Glutamatergic neuron (in vitro differentiated cells): ENCODE measurements at regions not wholly inside any gene's neighbourhood (a gene's known extent, or its start where the extent isn't known, plus 50 kb on each side); places are given as distances from the start of the nearest gene placed in this dataset.

Experiments used
- DNase-seq: peaks from one replicate; pipeline ENCODE4 v3.0.0; 2022
- H3K27ac Mint-ChIP-seq: one replicate; pipeline ENCODE4 v1.8.0; 2020; ENCODE audit warnings: mild to moderate bottlenecking, mixed read lengths, inconsistent platforms; ENCODE audit not compliant: unreplicated experiment
- H3K27me3 Mint-ChIP-seq: one replicate; pipeline ENCODE4 v1.8.0; 2020; ENCODE audit warnings: mild to moderate bottlenecking, moderate library complexity, mixed read lengths, inconsistent platforms; ENCODE audit not compliant: unreplicated experiment
- H3K36me3 Mint-ChIP-seq: one replicate; pipeline ENCODE4 v1.8.0; 2020; ENCODE audit warnings: mild to moderate bottlenecking, mixed read lengths, inconsistent platforms; ENCODE audit not compliant: unreplicated experiment
- H3K4me1 Mint-ChIP-seq: one replicate; pipeline ENCODE4 v1.8.0; 2020; ENCODE audit warnings: mild to moderate bottlenecking, low read depth, mixed read lengths, inconsistent platforms; ENCODE audit not compliant: unreplicated experiment
- H3K4me3 Mint-ChIP-seq: one replicate; pipeline ENCODE4 v1.8.0; 2020; ENCODE audit warnings: mild to moderate bottlenecking, mixed read lengths, inconsistent platforms; ENCODE audit not compliant: unreplicated experiment
- H3K9me3 Mint-ChIP-seq: one replicate; pipeline ENCODE4 v1.8.0; 2020; ENCODE audit warnings: mild to moderate bottlenecking, moderate library complexity, mixed read lengths, inconsistent platforms; ENCODE audit not compliant: unreplicated experiment
- CTCF ChIP-seq: fragments of 200-600 bp; sonication (generic); IDR thresholded peaks from one replicate; pipeline ENCODE4 v1.5.0; 2021; ENCODE audit not compliant: partially characterized antibody, unreplicated experiment

- Mint-ChIP-seq H3K4me1 (peaks cover 4% of the 10 kb centered on the region), H3K4me3 (no peak overlapping the region), H3K36me3 (no peaks in the 10 kb centered on the region), H3K9me3 (peaks cover 1% of the 10 kb centered on the region), H3K27ac (no peak overlapping the region), H3K27me3 (peaks cover 11% of the 10 kb centered on the region)
- TF ChIP-seq CTCF = no peak
- DNase-seq = no peak
Measured at GRCh38 chr16:51062039-51062438, 89.0 kb downstream of the SALL1 start.

GRCh38 chr16:51061328-51061727 lies 89.7 kb downstream of the SALL1 start:
- peaks cover 11% of the 10 kb centered on the region for H3K27me3 Mint-ChIP-seq
- no peak for TF ChIP-seq CTCF
- DNase-seq = no peak
- H3K4me3 Mint-ChIP-seq = no peak overlapping the region
- no peak overlapping the region for H3K27ac Mint-ChIP-seq
- peaks cover 4% of the 10 kb centered on the region for H3K4me1 Mint-ChIP-seq
- H3K9me3 Mint-ChIP-seq = peaks cover under 1% of the 10 kb centered on the region
- no peaks in the 10 kb centered on the region for H3K36me3 Mint-ChIP-seq

- Mint-ChIP-seq H3K27ac (no peak overlapping the region), H3K4me3 (no peak overlapping the region), H3K4me1 (peaks cover 4% of the 10 kb centered on the region), H3K36me3 (no peaks in the 10 kb centered on the region), H3K9me3 (no peaks in the 10 kb centered on the region), H3K27me3 (peaks cover 8% of the 10 kb centered on the region)
- no peak for DNase-seq
- no peak for TF ChIP-seq CTCF
Measured at GRCh38 chr16:51057969-51058337, 93.1 kb downstream of the SALL1 start.

GRCh38 chr16:51057102-51057793 lies 93.8 kb downstream of the SALL1 start:
- no peaks in the 10 kb centered on the region for H3K36me3 Mint-ChIP-seq
- no peak for DNase-seq
- H3K4me1 Mint-ChIP-seq = peaks cover 4% of the 10 kb centered on the region
- no peak overlapping the region for H3K27ac Mint-ChIP-seq
- no peak overlapping the region for H3K4me3 Mint-ChIP-seq
- no peak for TF ChIP-seq CTCF
- H3K9me3 Mint-ChIP-seq = no peaks in the 10 kb centered on the region
- peaks cover 6% of the 10 kb centered on the region for H3K27me3 Mint-ChIP-seq

- Mint-ChIP-seq H3K27me3 (peaks cover 6% of the 10 kb centered on the region), H3K4me3 (no peak overlapping the region), H3K27ac (no peak overlapping the region), H3K9me3 (no peaks in the 10 kb centered on the region), H3K36me3 (no peaks in the 10 kb centered on the region), H3K4me1 (peaks cover 1% of the 10 kb centered on the region)
- no peak for DNase-seq
- no peak for TF ChIP-seq CTCF
Measured at GRCh38 chr16:51056331-51056730, 94.7 kb downstream of the SALL1 start.
